ENCODE measurements at regions not wholly inside any gene's neighbourhood (a gene's known extent, or its start where the extent isn't known, plus 50 kb on each side); places are given as distances from the start of the nearest gene placed in this dataset.
A peak's percentile ranks its signal among the peaks of the same experiment; 100 is the strongest.

- H3K9me3 ChIP-seq (ENCODE audit: control insufficient read depth, low read length): no peaks in the 10 kb centered on the region
- no peaks in the 10 kb centered on the region for H3K36me3 ChIP-seq (ENCODE audit: control insufficient read depth, insufficient read depth, low read length)
- DNase-seq: no peak
- peaks cover 7% of the 10 kb centered on the region for H3K4me1 ChIP-seq (ENCODE audit: control insufficient read depth, insufficient read depth, low read length, poor library complexity, severe bottlenecking)
- H3K27ac ChIP-seq (ENCODE audit: insufficient read depth, low read length, poor library complexity, severe bottlenecking): no peak overlapping the region
- H3K4me3 ChIP-seq (ENCODE audit: insufficient read depth, low read depth, low read length, poor library complexity, severe bottlenecking): no peak overlapping the region
- H3K27me3 ChIP-seq (replicated peaks; ENCODE audit: control insufficient read depth, insufficient read depth, low read length, poor library complexity, severe bottlenecking): no peaks in the 10 kb centered on the region
These were observed 89.6 kb upstream of the ARHGAP32 start for GRCh38 chr11:129281471-129282415.

- Histone ChIP-seq H3K9me3 (ENCODE audit: control insufficient read depth, low read length) (no peaks in the 10 kb centered on the region), H3K36me3 (ENCODE audit: control insufficient read depth, insufficient read depth, low read length) (no peaks in the 10 kb centered on the region), H3K4me1 (ENCODE audit: control insufficient read depth, insufficient read depth, low read length, poor library complexity, severe bottlenecking) (peaks cover 7% of the 10 kb centered on the region), H3K27me3 (replicated peaks; ENCODE audit: control insufficient read depth, insufficient read depth, low read length, poor library complexity, severe bottlenecking) (peaks cover 2% of the 10 kb centered on the region), H3K27ac (ENCODE audit: insufficient read depth, low read length, poor library complexity, severe bottlenecking) (no peak overlapping the region), H3K4me3 (ENCODE audit: insufficient read depth, low read depth, low read length, poor library complexity, severe bottlenecking) (peak overlapping the region; percentile 49)
- no peak for DNase-seq
These were observed 88.1 kb upstream of the ARHGAP32 start for GRCh38 chr11:129280027-129280811.

DNA sequence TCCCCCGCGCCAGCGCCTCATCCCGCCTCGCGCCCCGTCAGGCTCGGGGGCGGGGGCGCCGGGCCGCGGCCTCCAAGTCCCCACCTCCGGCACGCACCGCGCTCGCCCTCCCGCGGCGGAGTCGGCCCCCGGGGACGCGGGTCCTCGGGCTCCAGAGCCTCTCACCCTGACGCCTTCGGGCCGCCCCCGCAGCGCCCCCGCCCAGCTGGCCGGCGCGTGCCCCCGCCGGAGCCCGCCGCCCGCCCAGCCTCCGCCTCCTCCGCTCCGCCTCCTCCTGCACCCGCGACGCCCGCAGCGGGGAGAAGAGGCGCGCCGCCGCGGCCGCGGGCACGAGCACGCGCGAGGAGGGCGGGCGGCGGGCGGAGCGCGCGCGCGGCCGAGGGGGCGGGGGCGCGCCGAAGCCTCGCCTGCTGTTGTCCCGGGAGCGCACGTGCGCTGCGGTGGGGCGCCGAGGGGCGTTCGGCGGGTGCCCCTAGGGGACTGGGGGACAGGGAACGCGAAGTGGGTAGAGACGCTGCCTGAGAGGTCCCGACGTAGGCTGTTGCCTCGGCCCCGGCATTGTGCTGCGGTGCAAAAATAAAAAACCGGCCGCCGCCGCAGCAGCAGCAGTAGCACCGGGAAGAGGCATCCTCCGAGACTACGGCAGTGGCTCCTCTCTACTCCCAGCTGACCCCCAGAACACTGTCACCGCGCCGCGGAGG, 87.4 kb upstream of the ARHGAP32 start:
- Histone ChIP-seq H3K27me3 (replicated peaks; ENCODE audit: control insufficient read depth, insufficient read depth, low read length, poor library complexity, severe bottlenecking) (peaks cover 3% of the 10 kb centered on the region), H3K4me1 (ENCODE audit: control insufficient read depth, insufficient read depth, low read length, poor library complexity, severe bottlenecking) (peaks cover 7% of the 10 kb centered on the region), H3K9me3 (ENCODE audit: control insufficient read depth, low read length) (no peaks in the 10 kb centered on the region), H3K4me3 (ENCODE audit: insufficient read depth, low read depth, low read length, poor library complexity, severe bottlenecking) (peak overlapping the region; percentile 49), H3K27ac (ENCODE audit: insufficient read depth, low read length, poor library complexity, severe bottlenecking) (no peak overlapping the region), H3K36me3 (ENCODE audit: control insufficient read depth, insufficient read depth, low read length) (no peaks in the 10 kb centered on the region)
- peak; percentile 39 to 43 (median 41) for DNase-seq

- H3K4me1 ChIP-seq (ENCODE audit: control insufficient read depth, insufficient read depth, low read length, poor library complexity, severe bottlenecking): peaks cover 7% of the 10 kb centered on the region
- peak overlapping the region; percentile 44 for H3K4me3 ChIP-seq (ENCODE audit: insufficient read depth, low read depth, low read length, poor library complexity, severe bottlenecking)
- no peak overlapping the region for H3K27ac ChIP-seq (ENCODE audit: insufficient read depth, low read length, poor library complexity, severe bottlenecking)
- H3K9me3 ChIP-seq (ENCODE audit: control insufficient read depth, low read length): no peaks in the 10 kb centered on the region
- no peaks in the 10 kb centered on the region for H3K36me3 ChIP-seq (ENCODE audit: control insufficient read depth, insufficient read depth, low read length)
- H3K27me3 ChIP-seq (replicated peaks; ENCODE audit: control insufficient read depth, insufficient read depth, low read length, poor library complexity, severe bottlenecking): peaks cover 3% of the 10 kb centered on the region
- DNase-seq: no peak
These were observed 86.6 kb upstream of the ARHGAP32 start for GRCh38 chr11:129278586-129279319.

- no peaks in the 10 kb centered on the region for H3K36me3 ChIP-seq (ENCODE audit: control insufficient read depth, insufficient read depth, low read length)
- no peak overlapping the region for H3K4me3 ChIP-seq (ENCODE audit: insufficient read depth, low read depth, low read length, poor library complexity, severe bottlenecking)
- no peaks in the 10 kb centered on the region for H3K9me3 ChIP-seq (ENCODE audit: control insufficient read depth, low read length)
- DNase-seq: no peak
- peaks cover 3% of the 10 kb centered on the region for H3K27me3 ChIP-seq (replicated peaks; ENCODE audit: control insufficient read depth, insufficient read depth, low read length, poor library complexity, severe bottlenecking)
- peaks cover 7% of the 10 kb centered on the region for H3K4me1 ChIP-seq (ENCODE audit: control insufficient read depth, insufficient read depth, low read length, poor library complexity, severe bottlenecking)
- H3K27ac ChIP-seq (ENCODE audit: insufficient read depth, low read length, poor library complexity, severe bottlenecking): no peak overlapping the region
These were observed 85.2 kb upstream of the ARHGAP32 start for GRCh38 chr11:129277198-129277843.

GRCh38 chr11:129275828-129276227, 83.7 kb upstream of the ARHGAP32 start:
- no peak overlapping the region for H3K27ac ChIP-seq (ENCODE audit: insufficient read depth, low read length, poor library complexity, severe bottlenecking)
- no peaks in the 10 kb centered on the region for H3K9me3 ChIP-seq (ENCODE audit: control insufficient read depth, low read length)
- no peaks in the 10 kb centered on the region for H3K36me3 ChIP-seq (ENCODE audit: control insufficient read depth, insufficient read depth, low read length)
- DNase-seq: no peak
- H3K4me3 ChIP-seq (ENCODE audit: insufficient read depth, low read depth, low read length, poor library complexity, severe bottlenecking): no peak overlapping the region
- peaks cover 7% of the 10 kb centered on the region for H3K4me1 ChIP-seq (ENCODE audit: control insufficient read depth, insufficient read depth, low read length, poor library complexity, severe bottlenecking)
- peaks cover 3% of the 10 kb centered on the region for H3K27me3 ChIP-seq (replicated peaks; ENCODE audit: control insufficient read depth, insufficient read depth, low read length, poor library complexity, severe bottlenecking)

- no peak overlapping the region for H3K27ac ChIP-seq (ENCODE audit: insufficient read depth, low read length, poor library complexity, severe bottlenecking)
- H3K9me3 ChIP-seq (ENCODE audit: control insufficient read depth, low read length): no peaks in the 10 kb centered on the region
- no peaks in the 10 kb centered on the region for H3K36me3 ChIP-seq (ENCODE audit: control insufficient read depth, insufficient read depth, low read length)
- no peak overlapping the region for H3K4me3 ChIP-seq (ENCODE audit: insufficient read depth, low read depth, low read length, poor library complexity, severe bottlenecking)
- peaks cover 3% of the 10 kb centered on the region for H3K27me3 ChIP-seq (replicated peaks; ENCODE audit: control insufficient read depth, insufficient read depth, low read length, poor library complexity, severe bottlenecking)
- DNase-seq: no peak
- H3K4me1 ChIP-seq (ENCODE audit: control insufficient read depth, insufficient read depth, low read length, poor library complexity, severe bottlenecking): no peaks in the 10 kb centered on the region
These were observed 82.0 kb upstream of the ARHGAP32 start for GRCh38 chr11:129273944-129274711.

GRCh38 chr11:129273322-129273721, 81.2 kb upstream of the ARHGAP32 start:
- H3K4me3 ChIP-seq (ENCODE audit: insufficient read depth, low read depth, low read length, poor library complexity, severe bottlenecking): no peak overlapping the region
- no peak overlapping the region for H3K27ac ChIP-seq (ENCODE audit: insufficient read depth, low read length, poor library complexity, severe bottlenecking)
- no peaks in the 10 kb centered on the region for H3K4me1 ChIP-seq (ENCODE audit: control insufficient read depth, insufficient read depth, low read length, poor library complexity, severe bottlenecking)
- no peaks in the 10 kb centered on the region for H3K36me3 ChIP-seq (ENCODE audit: control insufficient read depth, insufficient read depth, low read length)
- no peaks in the 10 kb centered on the region for H3K9me3 ChIP-seq (ENCODE audit: control insufficient read depth, low read length)
- H3K27me3 ChIP-seq (replicated peaks; ENCODE audit: control insufficient read depth, insufficient read depth, low read length, poor library complexity, severe bottlenecking): peaks cover 3% of the 10 kb centered on the region
- no peak for DNase-seq

Measured in effector memory CD4-positive, alpha-beta T cell (primary cell).